A673 (cell line): ENCODE measurements at regions not wholly inside any gene's neighbourhood (a gene's known extent, or its start where the extent isn't known, plus 50 kb on each side); places are given as distances from the start of the nearest gene placed in this dataset.

Experiments
- EZH2 ChIP-seq: fragments of 200-600 bp; sonication (generic); IDR thresholded peaks from 2 replicates; pipeline ENCODE4 v1.6.1; 2017; ENCODE audit warnings: borderline replicate concordance, low read depth, mild to moderate bottlenecking, mixed read lengths, antibody characterized with exemption, low read length; ENCODE audit not compliant: poor library complexity, severe bottlenecking
- TF ChIP-seq, protein P1 (sequence below): fragments of 300-800, 200-600 bp; sonication (generic); conservative IDR thresholded peaks from 2 replicates; pipeline ENCODE4 v1.5.1; 2017; ENCODE audit warnings: low read depth, mild to moderate bottlenecking, antibody characterized with exemption, low read length, moderate library complexity, mixed read lengths

DNA sequence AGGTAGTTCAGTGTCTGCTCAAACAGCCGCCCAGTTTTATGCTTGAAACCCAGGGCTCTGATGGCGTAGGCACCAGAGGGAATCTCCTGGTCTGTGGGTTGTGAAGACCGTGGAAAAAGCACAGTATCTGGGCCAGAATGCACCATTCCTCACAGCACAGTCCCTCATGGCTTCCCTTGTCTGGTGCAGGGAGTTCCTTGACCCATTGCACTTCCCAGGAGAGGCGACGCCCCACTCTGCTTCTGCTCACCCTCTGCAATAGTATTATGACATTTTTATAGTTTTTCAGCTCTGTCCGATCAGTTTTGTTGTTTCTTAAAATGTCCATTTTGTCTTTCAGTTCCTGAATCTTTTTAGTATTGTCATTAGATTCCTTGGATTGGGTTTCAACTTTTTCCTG, 343.5 kb downstream of the EDEM1 start:
- TF ChIP-seq, protein P1, sequence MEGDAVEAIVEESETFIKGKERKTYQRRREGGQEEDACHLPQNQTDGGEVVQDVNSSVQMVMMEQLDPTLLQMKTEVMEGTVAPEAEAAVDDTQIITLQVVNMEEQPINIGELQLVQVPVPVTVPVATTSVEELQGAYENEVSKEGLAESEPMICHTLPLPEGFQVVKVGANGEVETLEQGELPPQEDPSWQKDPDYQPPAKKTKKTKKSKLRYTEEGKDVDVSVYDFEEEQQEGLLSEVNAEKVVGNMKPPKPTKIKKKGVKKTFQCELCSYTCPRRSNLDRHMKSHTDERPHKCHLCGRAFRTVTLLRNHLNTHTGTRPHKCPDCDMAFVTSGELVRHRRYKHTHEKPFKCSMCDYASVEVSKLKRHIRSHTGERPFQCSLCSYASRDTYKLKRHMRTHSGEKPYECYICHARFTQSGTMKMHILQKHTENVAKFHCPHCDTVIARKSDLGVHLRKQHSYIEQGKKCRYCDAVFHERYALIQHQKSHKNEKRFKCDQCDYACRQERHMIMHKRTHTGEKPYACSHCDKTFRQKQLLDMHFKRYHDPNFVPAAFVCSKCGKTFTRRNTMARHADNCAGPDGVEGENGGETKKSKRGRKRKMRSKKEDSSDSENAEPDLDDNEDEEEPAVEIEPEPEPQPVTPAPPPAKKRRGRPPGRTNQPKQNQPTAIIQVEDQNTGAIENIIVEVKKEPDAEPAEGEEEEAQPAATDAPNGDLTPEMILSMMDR, result no peak
- TF ChIP-seq EZH2, result no peak
